Smooth muscle cell of the brain vasculature (primary cell): ENCODE measurements at regions not wholly inside any gene's neighbourhood (a gene's known extent, or its start where the extent isn't known, plus 50 kb on each side); places are given as distances from the start of the nearest gene placed in this dataset.

Experiments
- DNase-seq: peaks from one replicate; pipeline ENCODE4 v3.0.0-alpha.2; 2012; ENCODE audit warnings: low read depth, low spot score

GRCh38 chr5:33317271-33317670 is 123.5 kb upstream of the TARS1 start:
- DNase-seq = no peak

DNA sequence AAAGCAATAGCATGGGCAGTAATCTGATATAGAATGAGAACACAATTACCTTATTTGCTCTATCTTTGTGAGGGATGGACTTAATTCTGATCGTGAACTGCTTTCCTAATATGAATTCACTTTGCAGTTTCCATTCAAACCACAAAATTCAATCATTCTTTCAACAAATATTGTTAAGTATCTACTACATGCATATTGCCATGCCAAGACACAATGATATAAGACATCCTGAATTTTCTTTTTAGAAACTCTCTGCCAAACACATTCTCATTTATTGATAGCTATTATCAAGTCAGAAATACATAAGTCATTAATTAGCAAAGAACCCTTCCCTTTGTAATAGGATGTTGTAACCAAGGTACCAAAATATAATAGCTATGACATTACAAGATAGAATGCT is 121.6 kb upstream of the TARS1 start:
- DNase-seq = no peak

DNA sequence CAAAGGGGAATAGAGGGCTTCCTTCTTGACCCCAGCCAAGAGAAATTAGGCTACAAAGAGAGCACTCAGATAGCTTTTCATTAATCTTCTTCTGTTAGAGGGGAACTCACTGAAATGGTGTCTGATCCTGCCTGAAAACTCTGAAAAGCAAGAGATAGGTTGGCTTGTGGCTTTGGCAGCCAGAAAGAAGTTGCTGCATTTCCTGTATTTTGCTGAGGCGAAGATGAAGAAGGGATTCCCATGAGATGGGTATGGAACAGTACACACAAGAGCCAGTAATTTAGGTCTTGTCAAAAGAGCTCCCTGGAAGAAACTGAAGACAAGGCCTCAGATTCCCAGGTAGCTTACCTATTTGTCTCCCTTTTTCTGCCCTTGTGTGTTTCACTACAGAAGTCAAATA is 120.9 kb upstream of the TARS1 start:
- DNase-seq = no peak

- DNase-seq = no peak
These were observed 119.7 kb upstream of the TARS1 start for GRCh38 chr5:33321026-33321425.

DNA sequence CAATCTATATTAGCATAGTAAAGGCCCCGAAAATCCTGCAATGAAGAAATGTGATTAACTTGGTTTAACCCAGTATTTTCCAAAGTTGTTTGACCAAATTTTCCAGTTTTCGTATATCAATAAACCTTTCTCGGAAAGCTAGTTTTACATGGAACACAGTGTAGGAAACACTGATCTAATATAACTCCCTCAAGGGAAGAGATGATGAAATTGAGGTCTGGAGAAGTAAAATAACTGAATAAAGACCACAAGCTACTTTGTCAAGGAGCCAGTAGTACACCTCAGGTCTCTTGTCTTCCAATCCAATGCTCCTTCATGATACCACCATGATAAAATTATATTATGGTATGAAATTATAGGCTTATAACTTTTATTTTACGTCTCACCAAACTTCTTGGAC is 118.1 kb upstream of the TARS1 start:
- DNase-seq = no peak

- DNase-seq = no peak
These were observed 116.0 kb upstream of the TARS1 start for GRCh38 chr5:33324667-33325307.

DNA sequence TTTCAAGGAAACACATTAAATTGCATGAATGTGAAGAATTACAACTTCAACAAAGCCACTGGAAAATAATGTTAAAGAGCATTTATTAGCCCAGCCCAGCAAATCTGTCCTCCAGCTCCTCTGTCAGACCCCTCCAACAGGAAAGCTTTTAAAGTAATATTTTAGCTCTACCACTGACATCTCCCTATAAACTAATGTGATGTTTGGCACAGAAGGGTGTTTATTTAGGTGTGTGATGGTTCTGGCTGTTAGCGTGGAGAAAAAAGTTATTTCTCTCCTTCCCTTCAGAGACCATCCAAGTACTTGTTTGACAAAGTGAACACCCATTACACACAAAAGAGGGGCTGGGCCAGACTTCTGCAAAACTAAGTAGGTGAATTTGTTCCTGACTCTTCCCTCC is 111.9 kb upstream of the TARS1 start:
- no peak for DNase-seq

- DNase-seq = no peak
These were observed 110.9 kb upstream of the TARS1 start for GRCh38 chr5:33329891-33330290.

GRCh38 chr5:33330426-33330825 is 110.3 kb upstream of the TARS1 start:
- no peak for DNase-seq

- no peak for DNase-seq
These were observed 109.8 kb upstream of the TARS1 start for GRCh38 chr5:33330992-33331391.

DNA sequence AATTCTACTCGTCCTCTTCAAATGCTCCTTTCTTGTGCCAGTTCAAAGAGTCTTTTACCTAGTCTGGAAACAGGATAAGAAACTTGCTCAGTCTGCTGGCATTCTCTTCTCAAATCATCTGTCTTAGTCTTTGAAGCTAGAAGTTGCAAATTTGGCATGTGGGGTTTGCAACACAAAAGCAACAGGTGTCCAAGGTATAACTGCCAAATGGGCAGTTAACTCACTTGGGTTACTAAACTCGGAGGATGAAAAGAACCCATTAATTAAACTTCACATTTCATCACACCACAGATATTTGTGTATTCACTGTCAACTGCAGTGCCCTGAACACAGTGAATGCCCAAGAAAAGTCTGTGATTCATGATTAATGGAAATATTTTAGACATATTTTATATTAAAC is 108.0 kb upstream of the TARS1 start:
- no peak for DNase-seq

DNA sequence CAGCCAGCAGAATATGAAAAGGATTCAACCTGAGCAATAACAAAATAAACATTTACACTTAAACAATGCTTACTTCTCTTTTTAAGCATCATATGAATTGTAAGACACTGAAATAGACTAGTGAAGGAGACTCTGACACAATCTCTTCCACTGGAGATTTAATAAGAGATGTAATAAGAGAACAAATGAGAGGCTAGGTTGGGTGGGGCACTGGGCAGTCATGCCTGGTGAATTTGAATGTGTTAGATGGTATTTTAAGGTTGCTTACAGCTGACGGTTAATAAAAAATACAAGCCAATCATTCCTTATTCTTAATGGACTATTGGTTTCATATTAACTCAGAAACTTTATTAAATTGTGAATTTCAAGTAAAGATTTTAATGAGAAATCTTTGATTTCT is 105.9 kb upstream of the TARS1 start:
- DNase-seq = no peak

DNA sequence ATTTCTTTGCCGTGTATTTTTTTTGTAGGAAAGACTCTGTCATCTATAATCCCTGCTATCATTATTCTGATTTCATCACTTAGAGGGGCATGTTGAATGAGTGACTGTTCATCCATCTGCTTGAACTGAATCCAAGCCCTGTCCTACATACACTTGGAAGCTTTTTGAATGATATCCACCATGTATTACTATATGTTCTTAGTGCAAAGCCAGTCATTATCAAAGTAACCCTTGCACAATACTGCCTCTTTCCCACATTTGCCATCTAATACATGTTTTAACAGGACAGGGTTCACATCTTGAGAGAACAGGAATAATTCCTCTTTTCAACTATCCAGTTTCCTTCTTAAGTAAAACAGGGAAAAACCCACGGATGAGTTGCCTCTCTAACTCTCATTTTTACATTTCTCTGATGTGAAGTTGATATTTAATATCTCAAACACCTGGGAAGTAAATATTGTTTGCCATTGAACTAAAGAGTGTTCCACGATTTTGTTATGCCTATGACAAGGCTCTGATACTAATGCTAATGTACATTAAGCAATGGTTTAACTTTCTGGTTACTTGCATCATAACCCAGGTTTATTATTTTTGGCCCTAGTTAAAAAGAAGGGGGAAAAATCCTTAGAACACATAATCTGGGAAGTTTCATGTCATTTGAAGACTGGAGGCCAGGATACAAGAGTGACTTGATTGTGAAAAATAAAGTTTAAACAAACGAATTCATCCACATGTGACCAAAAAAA is 103.7 kb upstream of the TARS1 start:
- no peak for DNase-seq

DNA sequence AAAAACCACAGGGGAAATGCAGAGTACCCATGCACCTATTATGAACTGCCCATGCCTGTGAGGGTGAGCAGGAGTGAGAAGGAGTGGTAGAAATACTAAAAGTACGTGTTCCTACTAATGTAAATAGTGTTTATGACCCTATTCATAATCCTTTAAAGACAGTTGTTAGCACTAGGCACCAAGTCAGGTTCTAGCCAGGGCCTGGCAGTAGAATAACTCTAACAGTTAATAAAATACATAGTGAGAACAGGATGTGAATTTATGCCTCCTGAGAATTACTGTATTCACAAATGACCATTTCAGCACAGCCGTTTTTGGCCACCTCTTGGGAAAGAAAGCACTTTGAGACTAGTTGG is 103.2 kb upstream of the TARS1 start:
- DNase-seq = no peak

DNA sequence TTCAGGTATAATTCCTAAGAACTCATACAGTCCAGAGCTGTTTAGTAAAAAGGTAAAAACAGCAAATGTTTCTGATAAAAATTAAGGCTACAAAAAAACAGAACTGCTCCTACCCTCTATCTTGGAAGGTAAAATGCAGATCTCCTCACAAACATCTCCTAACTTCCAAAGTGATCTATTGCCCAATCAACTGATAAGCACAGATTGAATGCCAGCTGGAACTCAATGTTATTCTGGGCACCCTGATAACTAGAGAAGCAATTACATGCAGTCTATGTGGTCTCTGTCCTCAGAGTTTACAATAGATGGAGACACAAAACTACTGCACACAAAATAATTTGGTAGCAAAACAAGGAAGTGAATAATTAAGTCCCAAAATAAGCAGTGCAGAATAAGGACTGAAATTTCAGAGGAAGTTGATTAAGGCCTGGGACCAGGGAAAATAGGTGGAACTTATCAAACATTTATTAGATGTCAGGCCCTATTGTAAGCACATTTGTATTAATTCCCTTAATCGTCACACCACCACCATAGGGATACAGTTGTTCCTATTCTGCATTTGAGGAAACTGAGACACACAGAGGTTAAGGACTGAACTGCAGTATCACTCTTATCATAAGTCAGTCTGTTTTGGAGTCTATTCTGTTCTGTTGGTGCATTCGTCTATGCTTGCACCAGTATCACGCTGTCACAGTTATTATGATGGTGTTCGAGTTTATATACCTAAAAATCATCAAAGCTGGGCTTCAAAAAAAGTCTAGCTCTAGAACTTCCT is 102.2 kb upstream of the TARS1 start:
- no peak for DNase-seq

DNA sequence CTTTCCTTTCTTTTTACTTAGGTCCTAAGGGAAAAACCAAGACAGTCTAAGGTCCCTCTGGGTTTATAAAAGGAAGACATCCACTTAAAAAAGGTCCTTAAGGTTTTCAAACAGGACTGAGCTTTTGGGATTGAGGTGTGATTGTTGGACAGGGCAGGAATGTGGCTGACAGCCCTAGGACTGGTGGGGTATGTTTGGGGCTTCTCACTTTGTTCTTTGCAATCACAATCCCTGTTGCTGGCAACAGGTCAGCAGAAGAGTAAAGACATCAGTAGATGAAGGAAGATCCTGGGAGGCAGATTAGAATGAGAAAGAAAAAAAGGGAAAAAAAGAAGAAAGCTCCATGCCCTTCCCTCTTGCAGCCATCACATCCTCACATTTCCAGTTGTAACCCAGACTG is 101.4 kb upstream of the TARS1 start:
- DNase-seq = no peak

DNA sequence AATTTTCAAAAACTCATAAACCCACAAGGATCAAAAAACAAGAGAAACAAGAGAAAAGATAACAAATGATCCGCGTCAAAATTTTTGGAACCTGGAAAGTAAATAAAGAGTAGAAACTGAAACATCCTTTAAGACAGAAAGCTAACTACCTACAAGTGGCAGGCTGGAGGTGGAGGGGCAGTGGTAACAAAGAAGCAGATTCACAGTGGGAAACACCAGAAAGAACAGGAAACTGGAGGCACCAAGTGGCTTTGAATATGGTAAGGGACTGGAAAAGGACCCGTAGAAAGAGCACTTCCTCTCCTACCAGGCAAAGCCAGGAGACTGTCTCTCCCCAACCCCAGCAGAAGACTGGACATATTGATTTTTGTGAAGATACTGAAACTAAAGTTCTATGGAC is 100.6 kb upstream of the TARS1 start:
- DNase-seq = no peak

- no peak for DNase-seq
These were observed 99.4 kb upstream of the TARS1 start for GRCh38 chr5:33341351-33341750.

GRCh38 chr5:33343676-33344327 is 97.0 kb upstream of the TARS1 start:
- DNase-seq = no peak

DNA sequence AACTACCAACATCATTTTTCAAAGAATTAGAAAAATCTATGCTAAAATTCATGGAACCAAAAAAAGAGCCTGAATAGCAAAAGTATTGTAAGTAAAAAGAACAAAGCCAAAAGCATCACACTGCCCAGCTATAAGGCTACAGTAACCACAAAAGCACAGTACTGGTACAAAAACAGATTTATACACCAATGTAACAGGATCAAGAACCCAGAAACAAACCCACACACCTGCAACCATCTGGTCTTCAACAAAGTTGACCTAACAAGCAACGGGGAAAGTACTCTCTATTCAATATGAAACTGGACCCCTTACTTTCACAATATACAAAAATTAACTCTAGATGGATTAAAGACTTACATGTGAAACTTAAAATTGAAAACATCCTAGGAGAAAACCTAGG is 94.2 kb upstream of the TARS1 start:
- no peak for DNase-seq

DNA sequence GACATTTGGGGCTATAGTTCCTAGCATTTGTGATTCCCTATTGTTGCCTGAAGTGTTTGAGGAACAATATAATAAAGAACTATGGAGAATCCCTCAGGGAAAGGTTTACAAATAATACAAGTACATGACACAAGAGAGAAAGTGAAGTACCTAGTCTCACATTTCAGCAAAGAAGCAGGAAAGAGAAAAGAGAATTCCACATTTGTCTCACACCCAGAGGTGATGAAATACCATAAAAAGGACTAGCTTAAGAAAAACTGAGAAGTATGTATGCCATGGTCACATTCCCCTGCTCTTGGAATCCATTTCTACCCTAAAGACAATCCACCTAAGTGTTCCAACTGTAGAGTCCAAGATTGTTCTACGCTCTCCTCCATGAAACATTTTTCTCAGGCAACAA is 79.0 kb upstream of the TARS1 start:
- DNase-seq = no peak

DNA sequence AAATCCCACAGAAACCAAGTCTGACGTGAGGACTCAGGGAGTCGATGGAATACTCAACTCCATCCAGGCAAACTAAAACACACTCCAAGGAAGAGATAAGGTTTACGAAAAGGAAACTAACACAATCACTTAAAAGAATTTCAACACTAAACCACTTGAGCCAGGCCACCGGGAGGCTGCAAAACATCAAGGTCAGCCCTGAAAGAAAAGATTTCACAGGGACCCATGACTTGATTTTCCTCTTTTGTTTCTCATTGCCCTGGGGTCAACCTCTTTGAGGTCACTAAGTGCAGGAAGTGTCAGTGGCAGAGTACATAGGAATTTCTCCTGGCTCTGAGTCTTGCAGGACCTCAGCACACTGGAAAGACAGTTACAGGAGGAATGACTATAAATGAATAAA is 77.8 kb upstream of the TARS1 start:
- DNase-seq = no peak

GRCh38 chr5:33363537-33363936 is 77.2 kb upstream of the TARS1 start:
- no peak for DNase-seq
